Right atrium auricular region (tissue), 2 donors: ENCODE measurements at regions not wholly inside any gene's neighbourhood (a gene's known extent, or its start where the extent isn't known, plus 50 kb on each side); places are given as distances from the start of the nearest gene placed in this dataset.

Experiments
- DNase-seq: peaks from one replicate; pipeline ENCODE4 v3.0.0-alpha.2; 2019; ENCODE audit warnings: low spot score
- H3K27ac ChIP-seq, 2 donors: fragments of 200-600 bp; sonication (generic); 1 replicate in 1 of 2; 2 replicates in 1 of 2; pipeline ENCODE4 v1.5.1; 2016 to 2019
- H3K27me3 ChIP-seq, 2 donors: fragments of 200-600 bp; sonication (generic); one replicate each; pipeline versions ENCODE4 v1.5.1 to v1.6.0; 2017 to 2019
- H3K36me3 ChIP-seq: fragments of 200-600 bp; sonication (generic); one replicate; pipeline ENCODE4 v1.5.1; 2016
- H3K4me1 ChIP-seq, 2 donors: fragments of 200-600 bp; sonication (generic); one replicate each; pipeline versions ENCODE4 v1.5.1 to v1.6.0; 2017 to 2019
- H3K4me3 ChIP-seq, 2 donors: fragments of 200-600 bp; sonication (generic); 1 replicate in 1 of 2; 2 replicates in 1 of 2; pipeline ENCODE4 v1.5.1; 2017 to 2019; ENCODE audit warnings: mild to moderate bottlenecking in 1 of 2, moderate library complexity in 1 of 2
- H3K9me3 ChIP-seq, 2 donors: fragments of 200-600 bp; sonication (generic); one replicate each; pipeline ENCODE4 v1.5.1; 2019
- CTCF ChIP-seq, 2 donors: fragments of 200-600 bp; sonication (generic); IDR thresholded peaks; one replicate each; pipeline ENCODE4 v1.5.1; 2019; ENCODE audit warnings: antibody characterized with exemption in 2 of 2

GRCh38 chr13:58611117-58611516, 979.6 kb downstream of the PCDH17 start:
- Histone ChIP-seq H3K27me3 (no peaks in the 10 kb centered on the region), H3K4me1 (no peaks in the 10 kb centered on the region), H3K4me3 (no peak overlapping the region), H3K36me3 (no peaks in the 10 kb centered on the region), H3K9me3 (peaks cover 0 to 3% of the 10 kb centered on the region in 2 donors), H3K27ac (no peak overlapping the region)
- no peak for DNase-seq
- no peak for TF ChIP-seq CTCF (IDR thresholded peaks at IDR 0.05)

- Histone ChIP-seq H3K4me3 (no peak overlapping the region), H3K9me3 (peaks cover 0 to 3% of the 10 kb centered on the region in 2 donors), H3K27me3 (no peaks in the 10 kb centered on the region), H3K4me1 (no peaks in the 10 kb centered on the region), H3K36me3 (no peaks in the 10 kb centered on the region), H3K27ac (no peak overlapping the region)
- TF ChIP-seq CTCF (IDR thresholded peaks at IDR 0.05): no peak
- no peak for DNase-seq
These were observed 986.5 kb downstream of the PCDH17 start for GRCh38 chr13:58617880-58618665.

GRCh38 chr13:58619396-58620113, 988.0 kb downstream of the PCDH17 start:
- Histone ChIP-seq H3K4me1 (no peaks in the 10 kb centered on the region), H3K36me3 (no peaks in the 10 kb centered on the region), H3K4me3 (no peak overlapping the region), H3K9me3 (no peaks in the 10 kb centered on the region), H3K27me3 (no peaks in the 10 kb centered on the region), H3K27ac (no peak overlapping the region)
- DNase-seq: no peak
- TF ChIP-seq CTCF (IDR thresholded peaks at IDR 0.05): no peak

- no peaks in the 10 kb centered on the region for H3K27me3 ChIP-seq
- no peak overlapping the region for H3K27ac ChIP-seq
- H3K36me3 ChIP-seq: no peaks in the 10 kb centered on the region
- no peak for DNase-seq
- no peak overlapping the region for H3K4me3 ChIP-seq
- H3K9me3 ChIP-seq: no peaks in the 10 kb centered on the region
- TF ChIP-seq CTCF (IDR thresholded peaks at IDR 0.05): no peak
- no peaks in the 10 kb centered on the region for H3K4me1 ChIP-seq
These were observed 988.6 kb downstream of the PCDH17 start for GRCh38 chr13:58620176-58620575.

GRCh38 chr13:58625703-58626389, 994.3 kb downstream of the PCDH17 start:
- Histone ChIP-seq H3K36me3 (no peaks in the 10 kb centered on the region), H3K27ac (no peak overlapping the region), H3K4me3 (no peak overlapping the region), H3K4me1 (no peaks in the 10 kb centered on the region), H3K9me3 (no peaks in the 10 kb centered on the region), H3K27me3 (no peaks in the 10 kb centered on the region)
- TF ChIP-seq CTCF (IDR thresholded peaks at IDR 0.05): no peak
- DNase-seq: no peak
